ENCODE measurements at regions not wholly inside any gene's neighbourhood (a gene's known extent, or its start where the extent isn't known, plus 50 kb on each side); places are given as distances from the start of the nearest gene placed in this dataset.

GRCh38 chr16:60648290-60648689 is 1387.9 kb downstream of the CDH8 start:
- Histone ChIP-seq H3K4me2 (ENCODE audit: insufficient read depth, low read length) (no peak overlapping the region), H3K4me3 (no peak overlapping the region), H3K36me3 (ENCODE audit: control insufficient read depth, insufficient read depth, low read length) (no peaks in the 10 kb centered on the region), H2AFZ (ENCODE audit: low read depth, low read length) (no peak overlapping the region), H3K27ac (ENCODE audit: extremely low read depth, low read depth, low read length) (no peak overlapping the region), H3K9me3 (replicated peaks; ENCODE audit: control insufficient read depth, insufficient read depth, low read depth, low read length) (no peaks in the 10 kb centered on the region), H3K9me1 (ENCODE audit: control insufficient read depth, insufficient read depth, low read length) (no peaks in the 10 kb centered on the region), H3K79me2 (ENCODE audit: control insufficient read depth, insufficient read depth, low read length) (no peaks in the 10 kb centered on the region), H3K9ac (ENCODE audit: insufficient read depth in 1 of 2, low read depth in 2 of 2, low read length in 2 of 2) (no peak overlapping the region), H4K20me1 (replicated peaks; ENCODE audit: control insufficient read depth, insufficient read depth, low read length) (no peaks in the 10 kb centered on the region), H3K27me3 (ENCODE audit: control insufficient read depth in 2 of 2, insufficient read depth in 2 of 2, low read length in 2 of 2) (no peaks in the 10 kb centered on the region), H3K4me1 (replicated peaks in 1 of 2; ENCODE audit: control insufficient read depth in 2 of 2, insufficient read depth in 2 of 2, low read length in 2 of 2) (no peaks in the 10 kb centered on the region)
- BruUV-seq (replicated peaks), result no TSS peak
- ChIA-PET CTCF (ENCODE audit: low intra/inter-chr PET ratio) (no interaction called here), POLR2A (no interaction called here)
- in situ Hi-C loops (cut with MboI) (no loop called here), intact Hi-C loops (cut with micrococcal nuclease) (no loop called here)
- no peak for FAIRE-seq
- DNase-seq (ENCODE audit: extremely low read depth in 1 of 4, low spot score in 3 of 4), result no peak
- TF ChIP-seq CBX1 (IDR thresholded peaks at IDR 0.05; ENCODE audit: low read depth), result no peak
- no peak for TF ChIP-seq SMC3 (conservative IDR thresholded peaks at IDR 0.05; ENCODE audit: insufficient read depth, low read depth, low read length)
- TF ChIP-seq AFF1 (IDR thresholded peaks at IDR 0.05; ENCODE audit: low read depth in 1 of 2, partially characterized antibody in 2 of 2), result no peak
- no peak for TF ChIP-seq RBM34 (IDR thresholded peaks at IDR 0.05; ENCODE audit: borderline replicate concordance, insufficient read depth, low read length)
- TF ChIP-seq HES1 (IDR thresholded peaks at IDR 0.05; ENCODE audit: low read depth), result no peak
- TF ChIP-seq TAL1 (IDR thresholded peaks at IDR 0.05), result no peak
- no peak for TF ChIP-seq ZNF239 (CRISPR knock-in tag; IDR thresholded peaks at IDR 0.05)
- no peak for TF ChIP-seq DACH1 (IDR thresholded peaks at IDR 0.05; ENCODE audit: partially characterized antibody)
- no peak for TF ChIP-seq PTRF (tag; IDR thresholded peaks at IDR 0.05)
- no peak for TF ChIP-seq SRF (CRISPR knock-in tag; IDR thresholded peaks at IDR 0.05)
- no peak for TF ChIP-seq ZNF12 (CRISPR knock-in tag; IDR thresholded peaks at IDR 0.05)
- TF ChIP-seq ARID1B (IDR thresholded peaks at IDR 0.05), result no peak
- TF ChIP-seq MCM5 (IDR thresholded peaks at IDR 0.05; ENCODE audit: low read depth), result no peak
- TF ChIP-seq ZNF354B (CRISPR knock-in tag; IDR thresholded peaks at IDR 0.05), result no peak
- no peak for TF ChIP-seq JUNB (CRISPR knock-in tag; conservative IDR thresholded peaks at IDR 0.05)
- ATAC-seq, result no peak
